ENCODE measurements at regions not wholly inside any gene's neighbourhood (a gene's known extent, or its start where the extent isn't known, plus 50 kb on each side); places are given as distances from the start of the nearest gene placed in this dataset.

- no peak for DNase-seq (ENCODE audit: low spot score)
- intact Hi-C loops (cut with DNase I), result no loop called here
These were observed 452.9 kb upstream of the AGA start for GRCh38 chr4:177895136-177895535.

DNA sequence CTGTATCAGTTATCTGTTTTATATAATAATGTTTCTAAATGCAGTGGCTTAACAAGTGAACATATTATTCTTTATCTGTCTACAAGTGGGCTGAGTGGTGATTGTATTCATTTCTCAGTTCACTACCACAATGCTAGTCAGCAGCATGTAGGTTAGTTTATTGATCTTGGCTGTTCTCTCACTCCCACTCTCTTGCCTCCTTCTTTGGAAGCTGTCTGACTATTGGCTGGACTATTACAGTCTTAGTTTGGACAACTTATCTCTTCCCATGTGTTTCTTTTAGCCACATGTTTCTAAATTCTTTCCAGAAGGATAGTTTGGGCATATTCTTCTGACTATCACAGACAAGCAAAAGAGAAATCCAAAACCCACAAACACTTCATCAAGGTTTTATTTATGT lies 459.5 kb upstream of the AGA start:
- no peak for DNase-seq (ENCODE audit: low spot score)
- intact Hi-C loops (cut with DNase I), result no loop called here

DNA sequence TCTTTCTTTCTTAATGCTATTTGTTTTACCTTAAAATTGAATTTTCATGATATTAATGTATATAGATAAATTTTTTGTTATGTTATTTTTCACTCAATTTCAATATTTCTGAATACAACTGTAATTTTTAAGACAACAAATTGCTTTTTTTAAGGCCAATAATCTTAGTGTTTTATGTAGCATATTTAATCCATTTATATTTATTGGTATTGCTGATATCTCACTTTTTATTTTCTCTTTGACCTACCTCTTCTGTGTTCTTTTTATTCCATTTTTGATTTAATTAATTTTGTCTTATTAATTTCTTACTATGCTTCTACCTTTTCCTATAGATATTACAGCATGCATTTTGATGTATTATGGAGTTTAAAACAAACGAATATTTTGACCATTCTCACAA lies 460.1 kb upstream of the AGA start:
- DNase-seq (ENCODE audit: low spot score), result no peak
- intact Hi-C loops (cut with DNase I), result no loop called here

DNA sequence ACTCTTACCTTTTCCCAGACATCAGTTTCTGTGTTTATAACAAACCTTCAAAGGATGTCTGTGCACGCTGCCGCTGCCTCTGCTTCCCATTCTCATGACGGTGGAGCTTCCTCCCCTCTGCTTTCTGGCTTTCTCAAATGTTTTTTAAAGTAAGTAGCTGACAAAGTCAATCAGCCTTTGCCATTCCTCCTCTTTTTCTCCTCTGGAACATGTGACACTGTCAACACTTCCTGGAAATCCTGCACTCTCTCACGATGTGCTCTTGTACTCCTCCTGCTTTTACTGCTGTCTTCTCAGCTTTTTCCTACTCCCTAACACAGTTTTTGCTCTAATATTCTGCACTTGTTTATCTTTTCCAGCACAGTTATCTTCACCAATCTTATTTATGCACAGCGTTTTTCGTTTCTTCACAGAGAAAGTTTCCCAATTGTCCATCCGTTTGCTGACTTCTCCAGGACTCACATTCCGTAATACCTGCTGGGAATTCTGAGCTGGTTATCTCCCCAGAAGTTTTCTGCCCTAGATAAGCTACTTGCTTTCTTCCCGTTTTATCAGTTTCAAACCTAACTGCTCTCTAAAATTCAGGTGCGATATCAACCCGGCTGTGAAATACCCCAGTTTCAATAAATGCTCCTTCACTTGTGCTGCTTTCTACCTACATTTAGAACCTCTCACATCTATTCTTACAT lies 465.6 kb upstream of the AGA start:
- no peak for DNase-seq (ENCODE audit: low spot score)
- intact Hi-C loops (cut with DNase I), result no loop called here

DNA sequence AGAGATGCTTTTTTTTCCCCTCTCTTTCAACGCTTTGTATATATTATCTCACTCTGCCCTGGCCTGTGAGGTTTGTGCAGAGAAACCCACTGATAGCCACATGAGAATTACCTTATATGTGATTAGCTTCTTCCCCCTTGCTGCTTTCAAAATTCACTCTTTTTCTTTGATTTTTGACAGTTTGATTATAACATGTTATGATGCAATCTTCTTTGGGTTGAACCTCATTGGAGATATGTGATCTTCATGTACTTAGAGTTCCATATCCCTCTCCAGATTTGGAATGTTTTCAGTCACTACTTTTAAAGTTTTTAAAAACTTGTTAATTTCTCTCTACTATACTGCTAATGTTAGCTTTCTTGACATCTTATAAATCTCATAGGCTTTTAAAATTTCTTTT lies 479.5 kb upstream of the AGA start:
- intact Hi-C loops (cut with DNase I), result no loop called here
- no peak for DNase-seq (ENCODE audit: low spot score)

GRCh38 chr4:177923888-177924287 lies 481.7 kb upstream of the AGA start:
- no peak for DNase-seq (ENCODE audit: low spot score)
- intact Hi-C loops (cut with DNase I), result no loop called here

DNA sequence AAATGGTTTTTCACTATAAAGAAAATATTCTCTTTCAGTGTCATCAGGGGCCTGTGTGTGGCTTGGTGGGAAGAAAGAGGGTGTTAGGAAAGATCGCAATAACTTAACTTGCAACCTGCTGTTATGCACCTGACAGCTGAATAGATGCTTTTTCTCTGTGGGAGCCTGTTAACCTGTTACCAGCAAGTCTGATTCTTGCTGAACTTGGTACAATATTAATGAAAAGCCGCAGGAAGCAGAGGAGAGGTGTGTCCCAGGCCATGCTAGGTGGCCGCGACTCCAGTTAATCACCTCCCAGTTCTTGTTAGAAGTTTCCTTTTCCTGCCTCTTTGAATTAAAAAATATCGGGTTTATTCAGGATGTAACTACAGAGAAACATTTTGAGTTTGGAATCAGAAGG lies 494.8 kb upstream of the AGA start:
- DNase-seq (ENCODE audit: low spot score), result no peak
- intact Hi-C loops (cut with DNase I), result no loop called here

- intact Hi-C loops (cut with DNase I), result no loop called here
- no peak for DNase-seq (ENCODE audit: low spot score)
These were observed 496.0 kb upstream of the AGA start for GRCh38 chr4:177938226-177938625.

GRCh38 chr4:177945268-177945667 lies 503.0 kb upstream of the AGA start:
- intact Hi-C loops (cut with DNase I), result no loop called here
- no peak for DNase-seq (ENCODE audit: low spot score)

- intact Hi-C loops (cut with DNase I), result no loop called here
- no peak for DNase-seq (ENCODE audit: low spot score)
These were observed 505.4 kb upstream of the AGA start for GRCh38 chr4:177947607-177948006.

DNA sequence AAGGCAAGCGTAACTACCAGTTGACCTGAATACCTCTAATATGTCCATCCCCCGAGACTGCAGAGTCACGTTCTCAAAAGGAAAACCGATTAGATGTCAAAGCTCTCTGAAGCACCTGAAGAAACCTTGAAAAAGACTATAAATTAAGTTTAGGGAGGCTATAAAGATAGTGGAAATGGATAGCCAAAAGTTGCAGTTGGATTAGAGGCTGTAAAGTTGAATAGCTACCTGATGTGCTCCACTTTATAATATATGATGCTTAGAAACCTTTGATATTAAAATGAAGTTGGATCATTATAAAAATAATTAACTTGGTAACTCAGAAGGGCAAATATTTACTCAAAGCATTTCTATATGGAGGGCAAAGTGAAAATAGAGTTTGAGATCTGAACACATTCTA lies 506.6 kb upstream of the AGA start:
- DNase-seq (ENCODE audit: low spot score), result no peak
- intact Hi-C loops (cut with DNase I), result no loop called here

DNA sequence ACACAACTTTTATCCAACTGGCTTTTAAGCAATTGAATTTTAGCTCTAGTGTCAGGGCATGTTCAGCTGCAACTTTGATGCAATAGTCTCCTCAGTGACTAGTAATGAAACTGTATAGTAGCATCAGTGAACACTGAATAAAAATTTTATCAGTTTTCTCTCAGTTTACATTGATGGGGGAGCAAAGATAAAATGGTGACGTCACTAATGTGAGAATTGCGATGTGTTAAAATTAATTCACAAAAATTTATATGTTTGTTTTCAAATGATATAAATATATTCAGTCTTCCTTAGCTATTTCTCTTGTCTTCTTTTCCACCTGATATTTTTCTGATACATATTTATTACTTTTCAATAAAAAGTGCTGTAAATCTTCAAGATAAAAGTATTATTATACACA lies 508.8 kb upstream of the AGA start:
- no peak for DNase-seq (ENCODE audit: low spot score)
- intact Hi-C loops (cut with DNase I), result no loop called here

DNA sequence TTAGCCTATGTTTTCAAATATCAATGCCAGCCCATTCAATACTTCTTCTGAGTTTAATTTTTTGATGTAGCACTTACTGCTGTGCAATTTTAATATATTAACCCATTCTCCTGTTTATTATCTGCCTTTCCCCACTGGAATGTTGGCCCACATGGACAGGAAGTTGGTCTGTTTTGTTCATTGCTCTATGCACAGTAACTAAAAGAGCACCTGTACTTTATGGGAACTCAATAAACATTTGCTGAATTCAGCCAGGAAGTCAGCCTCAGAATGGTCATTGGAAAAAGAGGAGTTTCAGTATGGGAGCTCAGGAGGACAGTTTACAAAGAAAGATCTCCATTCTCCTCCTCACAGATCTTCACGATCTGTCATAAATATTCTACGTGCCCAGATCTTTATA lies 510.5 kb upstream of the AGA start:
- intact Hi-C loops (cut with DNase I), result no loop called here
- no peak for DNase-seq (ENCODE audit: low spot score)

- intact Hi-C loops (cut with DNase I), result no loop called here
- no peak for DNase-seq (ENCODE audit: low spot score)
These were observed 515.5 kb upstream of the AGA start for GRCh38 chr4:177957596-177958360.

DNA sequence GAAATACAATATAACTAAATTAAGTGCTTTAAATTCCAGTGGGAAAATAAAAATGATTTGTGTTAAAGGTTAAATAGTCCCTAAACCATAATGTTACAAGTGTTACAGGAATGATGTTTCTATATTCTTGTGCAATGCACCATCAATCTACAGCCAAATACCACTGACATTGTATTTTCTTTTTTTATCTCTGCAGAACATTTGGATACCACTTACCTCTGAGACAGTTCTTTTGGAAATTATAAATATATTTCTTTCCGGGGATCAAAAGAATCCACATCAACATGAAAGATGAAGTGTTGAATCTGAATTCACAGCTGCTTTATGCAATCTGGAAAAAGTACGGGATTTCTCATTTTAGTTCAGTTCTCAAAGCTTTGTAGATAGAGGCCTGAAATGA lies 518.3 kb upstream of the AGA start:
- intact Hi-C loops (cut with DNase I), result no loop called here
- no peak for DNase-seq (ENCODE audit: low spot score)

- no peak for DNase-seq (ENCODE audit: low spot score)
- intact Hi-C loops (cut with DNase I), result no loop called here
These were observed 519.6 kb upstream of the AGA start for GRCh38 chr4:177961761-177962380.

DNA sequence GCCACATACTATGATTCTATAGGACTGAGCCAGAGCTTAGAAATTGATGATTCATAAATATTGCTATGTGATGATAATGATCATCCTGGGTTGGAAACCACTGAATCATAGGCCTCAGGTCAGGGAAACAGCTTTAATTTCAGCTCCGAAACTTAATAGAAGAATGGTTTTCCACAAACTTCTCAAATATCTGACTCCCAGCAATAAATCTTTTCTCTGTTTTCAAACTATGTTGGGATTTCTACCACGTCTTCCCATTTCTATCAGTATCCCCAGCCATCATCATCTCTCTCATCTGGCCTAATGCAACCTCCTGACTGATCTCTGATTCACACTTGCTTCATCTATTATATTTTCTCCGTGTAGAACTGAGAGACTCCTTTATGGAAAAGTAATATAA lies 521.8 kb upstream of the AGA start:
- intact Hi-C loops (cut with DNase I), result no loop called here
- DNase-seq (ENCODE audit: low spot score), result no peak

GRCh38 chr4:177964693-177965168 lies 522.5 kb upstream of the AGA start:
- intact Hi-C loops (cut with DNase I), result no loop called here
- no peak for DNase-seq (ENCODE audit: low spot score)

- intact Hi-C loops (cut with DNase I), result no loop called here
- no peak for DNase-seq (ENCODE audit: low spot score)
These were observed 525.1 kb upstream of the AGA start for GRCh38 chr4:177967328-177967727.

DNA sequence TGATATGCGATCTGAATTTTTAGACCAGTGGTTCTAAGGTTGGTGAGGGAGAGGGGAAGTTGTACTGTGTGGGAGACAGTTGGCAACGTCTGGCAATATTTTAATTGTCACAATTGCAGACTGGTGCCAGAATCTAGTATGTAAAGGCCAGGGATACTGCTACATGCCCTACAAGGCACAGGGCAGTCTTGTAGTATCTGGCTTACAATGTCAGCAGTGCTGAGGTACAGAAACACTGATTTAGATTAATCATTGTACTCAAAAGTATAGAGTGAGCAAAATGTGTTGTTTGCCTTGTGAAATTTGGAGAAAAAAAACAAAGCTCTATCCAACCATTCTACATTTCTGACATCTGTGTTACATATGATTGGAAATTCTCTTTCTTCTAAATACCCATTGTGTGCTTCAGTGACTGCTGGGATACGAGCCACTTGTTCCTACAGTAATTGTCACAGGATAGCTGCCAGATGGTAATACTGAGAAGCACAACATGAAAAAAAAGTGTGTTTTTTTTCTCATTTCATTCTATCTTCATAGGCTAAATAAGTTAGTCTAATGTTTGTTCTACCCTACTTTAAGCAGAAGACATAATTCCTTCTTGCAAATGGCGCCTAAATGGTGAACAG lies 526.7 kb upstream of the AGA start:
- intact Hi-C loops (cut with DNase I), result no loop called here
- no peak for DNase-seq (ENCODE audit: low spot score)

Data from posterior vena cava (tissue), 2 donors.